Common myeloid progenitor, CD34-positive (primary cell): ENCODE measurements at regions not wholly inside any gene's neighbourhood (a gene's known extent, or its start where the extent isn't known, plus 50 kb on each side); places are given as distances from the start of the nearest gene placed in this dataset.

Experiments
- CTCF ChIA-PET: fragments of 350-600 bp; sonication (Branson Sonifier 250); formaldehyde crosslinking; loops from one replicate; lab custom pipeline; 2021; ENCODE audit warnings: antibody characterized with exemption; lab: Charles Lee
- POLR2A ChIA-PET: fragments of 350-600 bp; sonication (Branson Sonifier 250); formaldehyde crosslinking; loops from one replicate; lab custom pipeline; 2021; ENCODE audit warnings: antibody characterized with exemption; lab: Charles Lee
- DNase-seq, 3 donors: peaks; one replicate each; pipeline versions ENCODE4 v3.0.0 to v3.0.0-alpha.2; 2013
- H3K27ac ChIP-seq, 2 experiments: 1 replicate in 1 of 2; 2 replicates in 1 of 2; pipeline ENCODE4 v1.7.0; 2013; ENCODE audit warnings: inconsistent platforms in 2 of 2, low read length in 2 of 2, mild to moderate bottlenecking in 2 of 2, low read depth in 1 of 2, moderate library complexity in 1 of 2; ENCODE audit not compliant: severe bottlenecking in 2 of 2, insufficient read depth in 1 of 2, poor library complexity in 1 of 2
- H3K27me3 ChIP-seq, 5 experiments: replicated peaks in 2 of 5; 1 replicate in 3 of 5; 2 replicates in 2 of 5; pipeline versions ENCODE4 v1.6.1 to v1.7.0; 2013; ENCODE audit warnings: low read length in 4 of 5, mild to moderate bottlenecking in 2 of 5, moderate library complexity in 2 of 5, inconsistent platforms in 1 of 5; ENCODE audit not compliant: insufficient read depth in 5 of 5, control insufficient read depth in 4 of 5
- H3K36me3 ChIP-seq, 4 experiments: 1 replicate in 2 of 4; 2 replicates in 2 of 4; pipeline versions ENCODE4 v1.6.1 to v1.7.0; 2013; ENCODE audit warnings: low read length in 3 of 4, control low read depth in 1 of 4, mild to moderate bottlenecking in 1 of 4; ENCODE audit not compliant: control insufficient read depth in 4 of 4, insufficient read depth in 4 of 4
- H3K4me1 ChIP-seq, 4 experiments: 1 replicate in 3 of 4; 2 replicates in 1 of 4; pipeline versions ENCODE4 v1.6.1 to v1.7.1; 2013; ENCODE audit warnings: low read length in 3 of 4, mild to moderate bottlenecking in 3 of 4, control low read depth in 1 of 4, inconsistent platforms in 1 of 4, moderate library complexity in 1 of 4; ENCODE audit not compliant: control insufficient read depth in 4 of 4, insufficient read depth in 4 of 4; ENCODE audit errors: control extremely low read depth in 1 of 4
- H3K4me3 ChIP-seq, 7 experiments: 1 replicate in 4 of 7; 2 replicates in 3 of 7; pipeline versions ENCODE4 v1.5.1 to v1.7.0; 2013; ENCODE audit warnings: mild to moderate bottlenecking in 7 of 7, low read length in 6 of 7, moderate library complexity in 6 of 7, inconsistent platforms in 2 of 7, low read depth in 2 of 7, control low read depth in 1 of 7; ENCODE audit not compliant: insufficient read depth in 4 of 7, control insufficient read depth in 1 of 7; ENCODE audit errors: extremely low read depth in 1 of 7
- H3K9me3 ChIP-seq, 5 experiments: 1 replicate in 4 of 5; 2 replicates in 1 of 5; pipeline versions ENCODE4 v1.6.1 to v1.7.1; 2013; ENCODE audit warnings: low read length in 4 of 5, mild to moderate bottlenecking in 2 of 5, inconsistent platforms in 1 of 5, low read depth in 1 of 5, moderate library complexity in 1 of 5; ENCODE audit not compliant: control insufficient read depth in 4 of 5, insufficient read depth in 2 of 5; ENCODE audit errors: control extremely low read depth in 1 of 5
- WGBS: methylation state at CpG from one replicate; pipeline ENCODE4 v1.1.5; 2013; ENCODE audit not compliant: insufficient coverage; 5-methylcytosine and 5-hydroxymethylcytosine counted together

GRCh38 chr5:86814315-86814714 lies 196.6 kb downstream of the COX7C start:
- Histone ChIP-seq H3K36me3 (no peaks in the 10 kb centered on the region), H3K4me1 (no peaks in the 10 kb centered on the region), H3K27me3 (no peaks in the 10 kb centered on the region), H3K27ac (no peak overlapping the region), H3K9me3 (peaks cover 0 to 1% (median 0%) of the 10 kb centered on the region in 5 experiments), H3K4me3 (no peak overlapping the region)
- WGBS, result 80% methylated on average over 1 of the region's 1 CpG
- DNase-seq, result no peak
- POLR2A ChIA-PET, result no interaction called here
- CTCF ChIA-PET, result no interaction called here

DNA sequence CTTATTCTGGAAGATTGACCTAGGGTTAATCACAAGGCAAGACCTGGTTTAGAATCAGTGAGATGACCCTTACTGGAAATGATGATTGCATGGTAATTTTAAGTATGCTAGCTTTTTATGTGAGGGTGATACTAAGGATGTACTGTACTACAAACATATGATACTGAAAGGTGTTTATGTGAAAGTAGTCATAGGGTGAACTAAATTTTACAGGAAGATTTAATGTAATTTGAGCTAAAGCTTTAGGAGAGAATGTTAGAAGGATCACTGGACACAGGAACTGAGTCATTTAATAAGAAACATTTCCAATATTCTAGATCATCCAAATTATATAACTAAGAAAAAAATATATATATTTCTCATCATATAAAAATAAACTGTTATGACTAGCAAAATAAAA lies 197.2 kb downstream of the COX7C start:
- H3K4me3 ChIP-seq, result no peak overlapping the region
- H3K27ac ChIP-seq, result no peak overlapping the region
- no peaks in the 10 kb centered on the region for H3K36me3 ChIP-seq
- no peak for DNase-seq
- CTCF ChIA-PET, result no interaction called here
- POLR2A ChIA-PET, result no interaction called here
- H3K4me1 ChIP-seq, result no peaks in the 10 kb centered on the region
- no peaks in the 10 kb centered on the region for H3K27me3 ChIP-seq
- peaks cover 0 to 1% (median 0%) of the 10 kb centered on the region in 5 experiments for H3K9me3 ChIP-seq

GRCh38 chr5:86824637-86825036 lies 206.9 kb downstream of the COX7C start:
- Histone ChIP-seq H3K36me3 (no peaks in the 10 kb centered on the region), H3K4me3 (no peak overlapping the region), H3K4me1 (no peaks in the 10 kb centered on the region), H3K9me3 (peaks cover 0 to 3% (median 0%) of the 10 kb centered on the region in 5 experiments), H3K27ac (no peak overlapping the region), H3K27me3 (no peaks in the 10 kb centered on the region)
- no peak for DNase-seq
- ChIA-PET CTCF (no interaction called here), POLR2A (no interaction called here)
- 100% methylated on average over 1 of the region's 2 CpGs for WGBS

- no peak for DNase-seq
- H3K4me1 ChIP-seq, result no peaks in the 10 kb centered on the region
- CTCF ChIA-PET, result no interaction called here
- H3K36me3 ChIP-seq, result no peaks in the 10 kb centered on the region
- POLR2A ChIA-PET, result no interaction called here
- peaks cover 0 to 3% (median 0%) of the 10 kb centered on the region in 5 experiments for H3K9me3 ChIP-seq
- no peak overlapping the region for H3K4me3 ChIP-seq
- H3K27me3 ChIP-seq, result no peaks in the 10 kb centered on the region
- no peak overlapping the region for H3K27ac ChIP-seq
Observed at GRCh38 chr5:86831128-86831527, 213.4 kb downstream of the COX7C start.

GRCh38 chr5:86833868-86834267 lies 216.1 kb downstream of the COX7C start:
- peaks cover 0 to 3% (median 0%) of the 10 kb centered on the region in 5 experiments for H3K9me3 ChIP-seq
- no peaks in the 10 kb centered on the region for H3K4me1 ChIP-seq
- H3K36me3 ChIP-seq, result no peaks in the 10 kb centered on the region
- H3K4me3 ChIP-seq, result no peak overlapping the region
- no peak for DNase-seq
- ChIA-PET CTCF (no interaction called here), POLR2A (no interaction called here)
- no peak overlapping the region for H3K27ac ChIP-seq
- peaks cover 0 to 3% (median 0%) of the 10 kb centered on the region in 5 experiments for H3K27me3 ChIP-seq
- WGBS, result 86% methylated on average over 1 of the region's 1 CpG

DNA sequence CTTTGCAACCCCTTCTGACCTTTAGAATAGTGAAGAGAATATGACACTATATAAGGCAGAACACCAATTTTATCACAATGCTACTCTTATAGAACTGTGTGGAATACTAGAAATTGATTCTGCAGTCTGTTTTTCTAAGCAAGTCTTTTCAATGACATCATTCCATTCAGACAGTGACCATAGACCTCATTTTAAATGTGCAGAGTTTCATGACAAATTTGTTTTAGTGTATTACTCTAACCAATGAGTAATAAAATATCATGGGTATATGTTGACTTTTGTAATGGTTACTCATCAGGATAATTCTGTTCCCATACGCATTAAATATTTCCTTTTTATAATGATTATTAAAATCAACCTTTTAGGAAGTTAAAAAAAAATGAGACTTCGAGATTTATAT lies 219.9 kb downstream of the COX7C start:
- WGBS, result no CpG with 5 or more reads among the region's 2 CpGs
- H3K4me3 ChIP-seq, result no peak overlapping the region
- H3K9me3 ChIP-seq, result no peaks in the 10 kb centered on the region
- no peaks in the 10 kb centered on the region for H3K4me1 ChIP-seq
- no peak for DNase-seq
- CTCF ChIA-PET, result no interaction called here
- H3K36me3 ChIP-seq, result no peaks in the 10 kb centered on the region
- POLR2A ChIA-PET, result no interaction called here
- peaks cover 0 to 3% (median 0%) of the 10 kb centered on the region in 5 experiments for H3K27me3 ChIP-seq
- no peak overlapping the region for H3K27ac ChIP-seq

DNA sequence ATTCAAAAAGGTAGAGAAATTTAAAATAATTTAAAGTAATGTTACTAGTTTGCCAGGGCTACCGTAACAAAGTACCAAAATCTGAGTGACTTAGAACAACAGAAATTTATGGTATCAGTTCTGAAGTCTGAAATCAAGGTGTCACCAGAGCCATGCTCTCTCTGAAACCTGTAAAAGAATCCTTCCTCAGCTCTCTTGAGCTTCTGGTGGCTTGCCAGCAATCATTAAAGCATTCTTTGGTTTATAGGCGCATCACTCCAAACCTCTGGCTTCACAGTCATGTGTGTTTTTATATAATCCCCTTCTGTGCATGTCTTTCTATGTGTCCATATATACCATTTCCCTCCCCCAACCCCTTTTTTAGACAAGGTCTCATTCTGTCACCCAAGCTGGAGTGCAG lies 220.3 kb downstream of the COX7C start:
- WGBS, result 97% methylated on average over 2 of the region's 2 CpGs
- Histone ChIP-seq H3K36me3 (no peaks in the 10 kb centered on the region), H3K4me1 (no peaks in the 10 kb centered on the region), H3K9me3 (no peaks in the 10 kb centered on the region), H3K4me3 (no peak overlapping the region), H3K27ac (no peak overlapping the region), H3K27me3 (peaks cover 0 to 3% (median 0%) of the 10 kb centered on the region in 5 experiments)
- ChIA-PET POLR2A (no interaction called here), CTCF (no interaction called here)
- DNase-seq, result no peak
